ENCODE measurements at regions not wholly inside any gene's neighbourhood (a gene's known extent, or its start where the extent isn't known, plus 50 kb on each side); places are given as distances from the start of the nearest gene placed in this dataset.

DNA sequence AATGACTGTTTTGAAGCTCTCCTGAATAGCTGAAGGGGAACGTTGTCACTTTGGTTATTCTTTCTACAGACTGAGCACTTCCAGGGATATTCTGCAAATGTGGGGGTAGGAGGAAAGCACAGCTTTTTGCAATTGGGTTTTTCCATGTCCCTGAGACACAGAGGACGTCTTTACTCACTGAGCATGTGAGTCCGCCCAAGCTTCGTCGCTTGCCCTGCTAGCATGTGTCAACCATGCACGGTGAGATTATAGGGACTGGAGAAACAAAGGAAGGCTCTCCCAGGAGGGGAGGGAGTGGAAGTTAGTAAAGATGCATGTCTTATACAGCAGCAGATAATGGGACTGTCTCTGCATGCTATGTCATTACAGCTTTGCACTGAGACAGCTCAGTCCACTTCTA lies 111.5 kb upstream of the SFRP2 start:
- no peak for ATAC-seq
- TF ChIP-seq ESRRG (CRISPR knock-in tag; IDR thresholded peaks at IDR 0.05): no peak
- no peak for TF ChIP-seq OSR1 (CRISPR knock-in tag; IDR thresholded peaks at IDR 0.05)
- no peak for TF ChIP-seq ZFP30 (CRISPR knock-in tag; IDR thresholded peaks at IDR 0.05)
- no peak for TF ChIP-seq ARNTL (CRISPR knock-in tag; IDR thresholded peaks at IDR 0.05; ENCODE audit: borderline replicate concordance, low read depth)
- no peak for TF ChIP-seq ZNF70 (CRISPR knock-in tag; IDR thresholded peaks at IDR 0.05)
- TF ChIP-seq, protein P1, sequence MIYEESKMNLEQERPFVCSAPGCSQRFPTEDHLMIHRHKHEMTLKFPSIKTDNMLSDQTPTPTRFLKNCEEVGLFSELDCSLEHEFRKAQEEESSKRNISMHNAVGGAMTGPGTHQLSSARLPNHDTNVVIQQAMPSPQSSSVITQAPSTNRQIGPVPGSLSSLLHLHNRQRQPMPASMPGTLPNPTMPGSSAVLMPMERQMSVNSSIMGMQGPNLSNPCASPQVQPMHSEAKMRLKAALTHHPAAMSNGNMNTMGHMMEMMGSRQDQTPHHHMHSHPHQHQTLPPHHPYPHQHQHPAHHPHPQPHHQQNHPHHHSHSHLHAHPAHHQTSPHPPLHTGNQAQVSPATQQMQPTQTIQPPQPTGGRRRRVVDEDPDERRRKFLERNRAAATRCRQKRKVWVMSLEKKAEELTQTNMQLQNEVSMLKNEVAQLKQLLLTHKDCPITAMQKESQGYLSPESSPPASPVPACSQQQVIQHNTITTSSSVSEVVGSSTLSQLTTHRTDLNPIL (CRISPR knock-in tag; IDR thresholded peaks at IDR 0.05; ENCODE audit: low read depth): no peak
- TF ChIP-seq, protein P2, sequence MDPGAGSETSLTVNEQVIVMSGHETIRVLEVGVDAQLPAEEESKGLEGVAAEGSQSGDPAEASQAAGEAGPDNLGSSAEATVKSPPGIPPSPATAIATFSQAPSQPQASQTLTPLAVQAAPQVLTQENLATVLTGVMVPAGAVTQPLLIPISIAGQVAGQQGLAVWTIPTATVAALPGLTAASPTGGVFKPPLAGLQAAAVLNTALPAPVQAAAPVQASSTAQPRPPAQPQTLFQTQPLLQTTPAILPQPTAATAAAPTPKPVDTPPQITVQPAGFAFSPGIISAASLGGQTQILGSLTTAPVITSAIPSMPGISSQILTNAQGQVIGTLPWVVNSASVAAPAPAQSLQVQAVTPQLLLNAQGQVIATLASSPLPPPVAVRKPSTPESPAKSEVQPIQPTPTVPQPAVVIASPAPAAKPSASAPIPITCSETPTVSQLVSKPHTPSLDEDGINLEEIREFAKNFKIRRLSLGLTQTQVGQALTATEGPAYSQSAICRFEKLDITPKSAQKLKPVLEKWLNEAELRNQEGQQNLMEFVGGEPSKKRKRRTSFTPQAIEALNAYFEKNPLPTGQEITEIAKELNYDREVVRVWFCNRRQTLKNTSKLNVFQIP (CRISPR knock-in tag; IDR thresholded peaks at IDR 0.05; ENCODE audit: borderline replicate concordance, low read depth): no peak
- TF ChIP-seq, protein P3, sequence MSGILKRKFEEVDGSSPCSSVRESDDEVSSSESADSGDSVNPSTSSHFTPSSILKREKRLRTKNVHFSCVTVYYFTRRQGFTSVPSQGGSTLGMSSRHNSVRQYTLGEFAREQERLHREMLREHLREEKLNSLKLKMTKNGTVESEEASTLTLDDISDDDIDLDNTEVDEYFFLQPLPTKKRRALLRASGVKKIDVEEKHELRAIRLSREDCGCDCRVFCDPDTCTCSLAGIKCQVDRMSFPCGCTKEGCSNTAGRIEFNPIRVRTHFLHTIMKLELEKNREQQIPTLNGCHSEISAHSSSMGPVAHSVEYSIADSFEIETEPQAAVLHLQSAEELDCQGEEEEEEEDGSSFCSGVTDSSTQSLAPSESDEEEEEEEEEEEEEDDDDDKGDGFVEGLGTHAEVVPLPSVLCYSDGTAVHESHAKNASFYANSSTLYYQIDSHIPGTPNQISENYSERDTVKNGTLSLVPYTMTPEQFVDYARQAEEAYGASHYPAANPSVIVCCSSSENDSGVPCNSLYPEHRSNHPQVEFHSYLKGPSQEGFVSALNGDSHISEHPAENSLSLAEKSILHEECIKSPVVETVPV (CRISPR knock-in tag; IDR thresholded peaks at IDR 0.05): no peak
- TF ChIP-seq ZFP3 (CRISPR knock-in tag; IDR thresholded peaks at IDR 0.05): no peak
- TF ChIP-seq GLIS3 (CRISPR knock-in tag; IDR thresholded peaks at IDR 0.05): no peak
- TF ChIP-seq ZC3H10 (CRISPR knock-in tag; IDR thresholded peaks at IDR 0.05): no peak
- no peak for TF ChIP-seq TOX (CRISPR knock-in tag; IDR thresholded peaks at IDR 0.05; ENCODE audit: borderline replicate concordance)
- TF ChIP-seq ZNF565 (CRISPR knock-in tag; conservative IDR thresholded peaks at IDR 0.05; ENCODE audit: low read depth): no peak
- TF ChIP-seq RARB (CRISPR knock-in tag; IDR thresholded peaks at IDR 0.05): no peak

DNA sequence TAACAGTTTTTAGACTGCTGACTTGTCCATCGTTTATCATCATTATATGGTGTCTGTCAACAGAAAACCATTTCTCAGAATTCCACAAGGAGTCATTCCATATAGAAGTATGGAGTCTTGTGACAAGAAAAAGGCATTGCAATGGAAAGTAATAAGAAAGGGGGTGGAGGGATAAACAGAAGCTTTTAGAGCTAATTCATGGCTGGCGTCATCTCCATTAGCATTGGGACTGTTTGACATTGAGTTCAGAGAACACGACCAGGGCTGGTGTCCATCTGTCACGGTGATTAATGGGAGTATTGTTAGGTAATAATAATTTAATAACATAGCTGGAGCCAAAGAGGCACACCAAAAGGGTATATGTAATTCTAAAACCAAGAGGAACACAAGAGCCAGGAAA lies 101.9 kb upstream of the SFRP2 start:
- ATAC-seq: no peak
- TF ChIP-seq CSDC2 (CRISPR knock-in tag; IDR thresholded peaks at IDR 0.05): no peak
- TF ChIP-seq PPARA (CRISPR knock-in tag; IDR thresholded peaks at IDR 0.05; ENCODE audit: borderline replicate concordance): no peak
- TF ChIP-seq ZC3H10 (CRISPR knock-in tag; IDR thresholded peaks at IDR 0.05): no peak
- TF ChIP-seq ZFP30 (CRISPR knock-in tag; IDR thresholded peaks at IDR 0.05): no peak
- TF ChIP-seq, protein P3 (CRISPR knock-in tag; IDR thresholded peaks at IDR 0.05): no peak
- TF ChIP-seq ZNF70 (CRISPR knock-in tag; IDR thresholded peaks at IDR 0.05): no peak
- no peak for TF ChIP-seq TCF4 (CRISPR knock-in tag; IDR thresholded peaks at IDR 0.05; ENCODE audit: borderline replicate concordance)
- no peak for TF ChIP-seq ARNTL (CRISPR knock-in tag; IDR thresholded peaks at IDR 0.05; ENCODE audit: borderline replicate concordance, low read depth)
- TF ChIP-seq ESRRG (CRISPR knock-in tag; IDR thresholded peaks at IDR 0.05): no peak
- TF ChIP-seq TOX (CRISPR knock-in tag; IDR thresholded peaks at IDR 0.05; ENCODE audit: borderline replicate concordance): no peak
- TF ChIP-seq, protein P4, sequence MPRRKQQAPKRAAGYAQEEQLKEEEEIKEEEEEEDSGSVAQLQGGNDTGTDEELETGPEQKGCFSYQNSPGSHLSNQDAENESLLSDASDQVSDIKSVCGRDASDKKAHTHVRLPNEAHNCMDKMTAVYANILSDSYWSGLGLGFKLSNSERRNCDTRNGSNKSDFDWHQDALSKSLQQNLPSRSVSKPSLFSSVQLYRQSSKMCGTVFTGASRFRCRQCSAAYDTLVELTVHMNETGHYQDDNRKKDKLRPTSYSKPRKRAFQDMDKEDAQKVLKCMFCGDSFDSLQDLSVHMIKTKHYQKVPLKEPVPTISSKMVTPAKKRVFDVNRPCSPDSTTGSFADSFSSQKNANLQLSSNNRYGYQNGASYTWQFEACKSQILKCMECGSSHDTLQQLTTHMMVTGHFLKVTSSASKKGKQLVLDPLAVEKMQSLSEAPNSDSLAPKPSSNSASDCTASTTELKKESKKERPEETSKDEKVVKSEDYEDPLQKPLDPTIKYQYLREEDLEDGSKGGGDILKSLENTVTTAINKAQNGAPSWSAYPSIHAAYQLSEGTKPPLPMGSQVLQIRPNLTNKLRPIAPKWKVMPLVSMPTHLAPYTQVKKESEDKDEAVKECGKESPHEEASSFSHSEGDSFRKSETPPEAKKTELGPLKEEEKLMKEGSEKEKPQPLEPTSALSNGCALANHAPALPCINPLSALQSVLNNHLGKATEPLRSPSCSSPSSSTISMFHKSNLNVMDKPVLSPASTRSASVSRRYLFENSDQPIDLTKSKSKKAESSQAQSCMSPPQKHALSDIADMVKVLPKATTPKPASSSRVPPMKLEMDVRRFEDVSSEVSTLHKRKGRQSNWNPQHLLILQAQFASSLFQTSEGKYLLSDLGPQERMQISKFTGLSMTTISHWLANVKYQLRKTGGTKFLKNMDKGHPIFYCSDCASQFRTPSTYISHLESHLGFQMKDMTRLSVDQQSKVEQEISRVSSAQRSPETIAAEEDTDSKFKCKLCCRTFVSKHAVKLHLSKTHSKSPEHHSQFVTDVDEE (CRISPR knock-in tag; IDR thresholded peaks at IDR 0.05): no peak
- no peak for TF ChIP-seq BACH2 (CRISPR knock-in tag; IDR thresholded peaks at IDR 0.05; ENCODE audit: borderline replicate concordance)
- no peak for TF ChIP-seq RARB (CRISPR knock-in tag; IDR thresholded peaks at IDR 0.05)
- TF ChIP-seq OSR1 (CRISPR knock-in tag; IDR thresholded peaks at IDR 0.05): no peak
- TF ChIP-seq GLIS3 (CRISPR knock-in tag; IDR thresholded peaks at IDR 0.05): no peak

DNA sequence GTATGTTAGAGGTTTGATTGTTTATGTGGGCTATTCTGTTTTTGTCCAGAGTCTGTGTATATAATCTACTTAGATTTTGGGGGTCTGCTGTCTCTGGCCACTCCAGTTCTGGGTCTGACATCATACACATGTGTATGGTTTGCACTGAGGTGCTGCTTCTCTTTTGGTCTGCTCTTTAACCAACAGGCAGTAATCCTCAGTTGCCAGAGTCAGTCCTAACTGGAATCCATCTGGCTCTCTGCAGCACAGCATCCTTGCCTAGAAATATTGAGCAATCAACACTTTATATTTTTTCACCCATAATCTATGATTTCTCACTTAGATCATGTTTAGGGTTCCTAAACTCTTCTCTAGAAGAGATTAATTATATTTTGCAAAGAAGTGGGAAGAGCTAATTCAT lies 98.3 kb upstream of the SFRP2 start:
- TF ChIP-seq, protein P3 (CRISPR knock-in tag; IDR thresholded peaks at IDR 0.05): no peak
- TF ChIP-seq ZNF8 (CRISPR knock-in tag; IDR thresholded peaks at IDR 0.05) (no peak), RARB (CRISPR knock-in tag; IDR thresholded peaks at IDR 0.05) (no peak), ESRRG (CRISPR knock-in tag; IDR thresholded peaks at IDR 0.05) (no peak)
- ATAC-seq: no peak

Data from SK-N-SH treated with all-trans-retinoic acid at 6 μM for 48 hours (cell line).